Ecto neural progenitor cell (in vitro differentiated cells): ENCODE measurements at regions not wholly inside any gene's neighbourhood (a gene's known extent, or its start where the extent isn't known, plus 50 kb on each side); places are given as distances from the start of the nearest gene placed in this dataset.
"Not testable (repeated sequence)": the region's sequence is repeated elsewhere in the genome, so short reads cannot be mapped to it uniquely, and the experiment has no call there.

Experiments used
- DNase-seq: peaks from one replicate; pipeline ENCODE4 v3.0.0-alpha.2; 2018; ENCODE audit warnings: low spot score

DNA sequence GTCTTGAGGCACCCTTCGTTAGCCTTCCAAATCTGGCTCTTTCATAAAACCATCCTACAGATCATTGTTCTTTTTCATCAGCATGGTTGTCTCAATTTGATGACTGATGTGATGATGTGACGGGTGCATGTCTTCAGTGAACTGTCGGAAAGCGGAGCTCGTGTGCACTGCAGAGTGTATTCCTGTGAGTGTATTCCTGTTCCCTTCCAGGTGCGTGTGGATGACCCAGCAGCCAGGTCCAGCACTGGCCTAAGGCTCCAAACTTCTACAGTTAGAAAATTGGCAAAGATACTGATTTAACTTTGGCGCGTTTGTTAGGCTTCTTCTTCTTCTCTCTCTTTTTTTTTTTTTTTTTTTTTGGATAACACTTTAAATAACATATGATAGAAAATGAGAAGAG lies 314.8 kb upstream of the SPATA31A3 start:
- DNase-seq, result not testable (repeated sequence)

GRCh38 chr9:67288797-67289196 lies 296.4 kb upstream of the SPATA31A3 start:
- DNase-seq, result not testable (repeated sequence)

DNA sequence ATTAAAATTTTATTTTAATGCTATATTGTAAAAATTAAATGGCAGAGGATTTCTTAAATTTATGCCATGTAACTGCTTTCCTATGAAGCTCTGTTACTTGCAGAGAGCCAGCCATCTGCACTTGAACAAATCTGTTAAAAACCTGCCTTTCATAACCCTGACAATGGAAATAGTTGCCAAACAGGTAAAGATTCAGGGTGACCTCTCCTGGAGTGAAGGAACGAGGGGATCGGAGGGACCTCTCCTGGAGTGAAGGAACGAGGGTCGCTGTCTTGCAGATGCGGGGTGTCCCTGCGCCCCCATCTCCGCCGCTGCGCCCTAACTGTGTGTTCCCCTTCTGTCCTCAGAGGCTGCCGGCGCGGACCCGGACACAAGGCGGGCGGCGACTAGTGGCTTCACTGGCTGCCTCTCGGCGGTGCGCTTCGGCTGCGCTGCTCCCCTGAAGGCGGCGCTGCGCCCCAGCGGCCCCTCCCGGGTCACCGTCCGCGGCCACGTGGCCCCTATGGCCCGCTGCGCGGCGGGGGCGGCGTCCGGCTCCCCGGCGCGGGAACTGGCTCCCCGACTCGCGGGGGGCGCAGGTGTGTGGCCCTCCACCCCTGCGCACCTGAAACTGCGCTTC lies 295.9 kb upstream of the SPATA31A3 start:
- not testable (repeated sequence) for DNase-seq

- DNase-seq, result not testable (repeated sequence)
These were observed 291.9 kb upstream of the SPATA31A3 start for GRCh38 chr9:67284299-67284698.

- DNase-seq, result not testable (repeated sequence)
These were observed 289.2 kb upstream of the SPATA31A3 start for GRCh38 chr9:67281574-67281973.

GRCh38 chr9:67269692-67270091 lies 277.3 kb upstream of the SPATA31A3 start:
- not testable (repeated sequence) for DNase-seq

GRCh38 chr9:67257894-67258293 lies 265.5 kb upstream of the SPATA31A3 start:
- DNase-seq, result not testable (repeated sequence)

- not testable (repeated sequence) for DNase-seq
These were observed 256.6 kb upstream of the SPATA31A3 start for GRCh38 chr9:67248967-67249366.

- not testable (repeated sequence) for DNase-seq
These were observed 219.7 kb upstream of the SPATA31A3 start for GRCh38 chr9:67212073-67212472.

DNA sequence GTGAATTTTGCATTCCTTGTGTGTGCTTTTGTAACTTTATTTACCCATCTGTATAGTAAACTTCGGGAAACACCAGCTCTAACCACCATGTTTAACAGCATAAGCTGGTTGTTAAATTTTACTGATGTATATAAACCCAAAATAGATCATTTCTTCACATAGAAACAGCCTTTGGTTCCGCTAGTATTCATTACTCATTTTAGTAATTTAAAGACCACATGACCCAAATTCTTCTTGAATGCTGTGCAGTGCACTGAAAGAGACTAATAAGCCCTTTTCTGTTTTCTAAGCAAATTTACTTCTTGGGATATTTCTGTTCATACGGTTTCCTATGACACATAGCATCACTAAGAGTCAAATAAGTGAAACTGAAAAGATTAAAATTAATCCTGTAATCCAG lies 218.5 kb upstream of the SPATA31A3 start:
- not testable (repeated sequence) for DNase-seq

DNA sequence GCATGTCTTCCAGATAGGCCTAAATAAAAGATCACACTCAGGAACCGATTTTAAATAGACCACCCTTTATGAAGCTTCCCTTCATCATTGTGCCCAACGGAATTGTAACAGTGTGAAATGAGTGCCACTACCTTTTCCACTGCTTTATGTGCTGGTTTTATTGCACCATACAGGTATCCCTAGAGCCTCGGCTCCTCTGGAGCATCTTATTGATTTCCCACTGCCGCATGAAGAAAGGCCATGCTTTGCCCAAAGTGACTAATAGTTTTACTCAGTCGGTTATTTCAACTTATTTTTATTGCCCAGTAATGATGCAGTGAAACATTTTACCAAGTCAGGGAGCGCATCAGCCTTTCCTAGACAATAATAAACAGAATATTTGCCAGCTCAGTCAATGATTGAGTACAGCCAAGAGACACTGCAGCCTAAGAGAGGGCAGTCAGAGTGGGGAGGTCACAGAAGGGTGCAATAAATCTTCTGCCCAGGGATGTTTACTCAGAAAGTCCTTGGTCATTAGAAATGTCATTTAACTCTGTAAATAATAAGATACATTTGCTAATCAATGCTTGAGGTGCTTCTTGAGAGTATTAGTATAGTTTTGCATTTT lies 216.6 kb upstream of the SPATA31A3 start:
- not testable (repeated sequence) for DNase-seq

DNA sequence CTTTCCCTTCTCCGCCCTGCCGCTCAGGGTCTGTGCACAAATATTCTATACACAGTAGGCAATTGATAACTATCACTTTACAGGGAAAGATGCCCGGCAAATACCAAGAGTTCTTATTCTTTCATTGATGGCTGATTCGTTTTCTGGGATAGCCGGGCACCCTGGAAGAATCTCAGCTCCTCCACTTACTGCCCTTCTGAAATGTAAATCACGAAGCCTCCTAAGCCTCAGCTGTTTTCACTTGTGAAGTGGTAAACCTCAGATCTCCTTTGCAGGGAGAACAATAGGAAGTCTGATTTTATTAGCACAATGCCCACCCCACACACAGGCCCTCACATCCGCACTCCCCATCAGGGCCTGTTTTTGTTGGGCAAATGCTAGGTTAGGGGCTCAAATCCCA lies 203.8 kb upstream of the SPATA31A3 start:
- DNase-seq, result not testable (repeated sequence)

DNA sequence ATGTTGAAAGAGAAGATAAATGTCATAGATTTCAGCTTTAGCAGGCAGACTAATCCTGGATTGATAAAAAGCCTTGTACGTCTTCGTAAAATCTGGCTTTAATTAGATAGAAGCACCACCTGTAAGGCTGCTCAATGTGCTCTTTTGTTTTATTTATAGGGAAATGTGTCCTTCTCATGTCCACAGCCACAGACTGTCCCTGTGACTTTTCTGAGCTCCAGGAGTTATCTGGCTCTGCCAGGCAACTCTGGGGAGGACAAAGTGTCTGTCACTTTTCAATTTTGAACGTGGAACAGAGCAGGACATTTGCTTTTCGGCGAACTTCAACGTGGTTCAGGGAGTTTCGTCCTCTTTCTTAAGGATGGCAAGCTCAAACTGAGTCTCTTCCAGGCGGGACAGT lies 203.0 kb upstream of the SPATA31A3 start:
- DNase-seq, result not testable (repeated sequence)

DNA sequence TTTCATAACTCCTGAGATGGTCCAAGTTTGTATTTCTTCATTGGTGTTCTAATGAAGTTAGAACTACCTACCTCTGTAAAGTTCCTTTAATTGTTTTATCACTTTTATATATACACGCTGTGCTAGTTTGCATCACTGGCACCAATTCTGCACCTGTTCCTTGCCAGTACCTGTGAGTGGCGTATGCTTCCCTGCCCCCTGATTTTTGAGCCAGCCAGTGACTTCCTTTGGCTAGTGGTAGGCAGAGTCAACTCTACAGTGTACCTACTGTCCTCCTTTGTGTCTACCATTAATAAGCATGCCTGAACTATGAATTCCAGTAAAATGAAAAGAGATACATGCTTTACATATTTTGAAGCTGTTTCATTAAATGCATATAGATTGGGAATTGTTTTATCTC lies 186.8 kb upstream of the SPATA31A3 start:
- DNase-seq, result not testable (repeated sequence)

DNA sequence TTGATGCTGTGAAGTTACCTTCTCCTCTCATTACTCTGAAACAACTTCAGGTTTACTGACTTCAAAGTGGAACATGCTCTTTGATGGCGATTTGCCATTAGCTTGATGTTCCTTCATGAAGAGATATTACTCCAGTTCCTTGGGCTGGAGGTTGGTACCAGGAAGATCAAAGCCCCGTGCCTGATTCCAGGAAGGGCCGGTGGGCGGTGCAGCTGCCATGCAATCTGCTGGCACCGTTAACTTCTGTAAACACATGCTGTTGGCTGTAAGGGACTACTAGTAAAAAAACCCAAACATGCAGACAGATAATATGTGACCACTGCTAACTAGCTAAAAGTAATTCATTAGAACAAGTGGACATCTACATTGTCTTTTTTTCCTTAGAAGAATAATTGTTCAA lies 182.8 kb upstream of the SPATA31A3 start:
- not testable (repeated sequence) for DNase-seq

DNA sequence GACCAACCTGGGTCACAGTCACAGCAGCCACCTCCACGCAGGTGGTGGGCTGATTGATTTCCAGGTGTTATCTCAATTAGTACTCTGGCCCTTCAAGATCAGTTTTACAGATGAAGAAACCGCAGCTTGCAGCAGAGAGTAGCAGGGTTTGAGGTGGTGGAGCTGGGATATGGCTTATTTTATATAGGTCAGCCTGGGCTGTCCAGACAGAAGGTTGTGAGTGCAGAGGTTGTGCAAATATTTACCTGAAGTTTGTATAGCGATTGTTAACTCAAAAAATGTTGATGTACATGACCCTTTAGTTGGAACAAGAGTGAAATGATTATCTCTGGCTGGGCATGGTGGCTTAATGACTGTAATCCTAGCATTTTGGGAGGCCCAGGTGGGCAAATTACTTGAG lies 179.4 kb upstream of the SPATA31A3 start:
- not testable (repeated sequence) for DNase-seq

- not testable (repeated sequence) for DNase-seq
These were observed 176.3 kb upstream of the SPATA31A3 start for GRCh38 chr9:67168530-67169157.

- DNase-seq, result not testable (repeated sequence)
These were observed 174.0 kb upstream of the SPATA31A3 start for GRCh38 chr9:67166335-67166734.

DNA sequence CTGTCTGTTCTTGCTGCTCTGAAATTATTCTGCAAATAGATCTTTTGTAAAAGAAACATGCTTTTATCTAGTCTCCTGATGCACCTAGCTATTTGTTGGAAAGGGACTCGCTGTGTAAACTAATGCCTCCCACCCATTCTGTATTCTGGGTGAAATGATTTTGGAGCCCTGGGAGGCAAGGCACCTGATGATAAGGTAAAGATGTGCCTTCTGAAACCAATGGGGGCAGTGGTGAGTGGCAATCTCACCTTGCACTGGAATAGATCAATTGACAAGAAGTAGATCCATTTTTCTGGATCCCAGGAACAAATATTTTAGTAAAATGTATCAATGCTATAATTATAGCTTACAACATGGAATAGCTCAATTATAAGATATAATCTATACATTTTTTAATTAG lies 170.5 kb upstream of the SPATA31A3 start:
- not testable (repeated sequence) for DNase-seq

DNA sequence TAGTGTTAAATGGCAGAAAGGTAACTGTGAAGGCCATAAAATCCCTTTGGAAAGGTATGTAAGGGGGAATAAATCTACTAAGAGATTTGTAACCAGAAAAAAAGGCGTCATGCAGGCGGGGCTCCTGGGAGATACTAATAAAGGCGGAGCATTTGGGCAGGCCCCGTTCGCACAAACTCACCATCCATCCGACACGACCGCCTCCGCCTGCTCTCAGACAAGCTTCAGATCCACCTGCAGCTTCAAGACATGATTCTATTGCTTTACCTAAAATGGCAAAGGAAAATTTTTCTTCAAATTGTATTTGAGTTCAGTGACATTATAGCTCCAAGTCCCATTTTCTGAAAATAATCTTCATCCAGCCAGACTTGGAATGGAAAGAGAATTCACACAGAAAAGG lies 162.9 kb upstream of the SPATA31A3 start:
- DNase-seq, result not testable (repeated sequence)

DNA sequence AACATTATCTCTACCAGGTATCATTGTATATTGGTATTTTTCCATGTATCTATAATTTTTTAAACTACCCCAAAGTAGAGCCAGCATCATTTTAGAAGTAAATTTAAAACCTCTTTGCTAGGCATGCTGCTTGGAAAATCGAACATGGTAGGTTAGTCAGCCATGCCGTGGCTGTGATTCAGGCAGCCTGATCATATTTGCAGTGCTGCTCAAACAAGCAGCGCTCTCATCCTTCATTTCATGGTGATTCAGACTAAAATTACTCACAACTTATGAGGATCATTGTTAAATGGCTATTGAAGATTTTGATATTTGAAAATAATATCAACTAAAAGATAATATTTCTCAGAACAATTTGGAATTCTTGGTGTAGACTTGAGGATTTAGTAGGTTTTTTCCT lies 161.2 kb upstream of the SPATA31A3 start:
- not testable (repeated sequence) for DNase-seq

DNA sequence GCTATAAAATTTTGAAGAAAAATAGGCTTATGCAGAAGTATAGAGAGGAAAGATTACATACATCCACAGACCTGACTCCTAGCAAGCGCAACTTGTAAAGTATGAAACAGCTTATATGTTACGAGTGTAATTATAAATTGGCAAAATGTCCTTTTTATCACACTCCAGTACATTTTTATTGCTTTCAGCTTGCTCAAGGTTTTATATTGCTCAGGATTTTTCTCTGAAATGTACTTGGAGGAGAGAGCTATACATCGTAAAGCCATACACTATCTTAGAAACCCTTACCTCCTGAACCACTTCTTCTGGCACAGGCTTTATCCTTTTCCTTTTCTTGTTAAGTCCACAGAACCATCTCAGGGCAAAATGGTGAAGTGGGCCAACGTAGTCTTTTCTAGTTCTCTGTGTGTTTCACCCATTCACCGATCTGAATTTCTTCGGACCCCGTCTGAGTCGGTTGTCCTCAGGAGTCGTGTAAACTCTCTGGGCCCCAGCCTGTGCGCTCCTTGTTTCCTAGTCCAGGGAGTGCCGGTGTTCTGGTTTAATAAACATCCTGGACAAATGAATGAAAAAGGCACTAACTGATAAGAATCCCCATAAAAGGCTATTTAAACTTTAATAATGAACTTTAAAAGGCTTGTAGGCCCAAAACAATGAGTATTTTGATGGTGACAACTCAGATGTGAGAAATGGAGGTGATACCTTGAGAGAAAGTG lies 150.2 kb upstream of the SPATA31A3 start:
- not testable (repeated sequence) for DNase-seq

DNA sequence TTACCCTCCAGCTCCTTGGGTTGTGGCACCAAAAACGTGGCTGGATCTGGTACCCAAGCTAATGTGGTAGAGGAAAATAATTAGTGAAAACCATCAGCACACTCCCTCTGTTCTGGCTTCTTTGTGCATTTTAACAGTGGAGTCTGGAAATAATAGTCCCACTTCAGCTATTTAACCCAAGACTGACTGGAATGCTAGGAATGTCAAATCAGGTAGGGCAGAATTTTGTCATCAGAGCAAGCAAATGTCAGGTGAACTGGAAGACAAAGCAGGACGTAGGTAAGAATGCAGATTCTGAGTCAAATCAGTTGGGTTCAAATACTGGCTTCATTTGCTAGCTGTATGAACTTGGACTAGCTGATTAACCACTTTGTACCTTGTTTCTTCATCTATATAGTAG lies 144.0 kb upstream of the SPATA31A3 start:
- not testable (repeated sequence) for DNase-seq
